SIG-M5 treated with dmso at 0.1 percent for 504 hours (cell line): ENCODE measurements at regions not wholly inside any gene's neighbourhood (a gene's known extent, or its start where the extent isn't known, plus 50 kb on each side); places are given as distances from the start of the nearest gene placed in this dataset.

Experiments used
- DNase-seq: peaks from one replicate; lab custom pipeline; 2025; ENCODE audit not compliant: unreplicated experiment; lab: John Stamatoyannopoulos, UW

DNA sequence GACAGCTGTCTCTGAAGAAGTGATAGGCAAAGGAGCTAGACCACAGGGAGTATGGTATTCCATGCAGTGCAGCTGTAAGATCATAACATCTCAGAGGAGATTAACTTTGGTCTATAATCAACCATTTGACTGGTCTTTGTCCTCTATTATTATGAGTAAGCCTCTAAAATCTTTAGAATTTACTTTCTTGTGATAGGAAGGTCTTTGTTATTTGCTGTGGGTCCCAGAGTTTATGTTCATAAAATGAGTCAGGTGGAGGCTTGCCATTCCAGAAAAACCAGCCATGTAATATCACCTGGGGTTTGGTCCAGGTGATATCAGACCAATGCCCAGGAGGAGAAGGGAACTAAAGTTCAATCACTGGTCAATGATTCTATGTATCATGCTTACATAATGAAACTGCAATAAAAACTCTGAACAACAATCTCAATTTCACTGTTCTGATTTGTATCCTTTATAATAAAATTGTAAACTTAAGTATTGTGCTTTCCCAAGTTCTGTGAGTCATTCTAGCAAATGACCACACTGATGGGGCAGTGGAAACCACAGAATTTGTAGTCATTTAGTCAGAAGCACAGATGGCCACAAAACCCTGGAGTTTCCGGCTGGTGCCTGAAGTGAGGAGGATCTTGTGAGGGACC, 239.6 kb upstream of the TRAM1L1 start:
- DNase-seq, result no peak

DNA sequence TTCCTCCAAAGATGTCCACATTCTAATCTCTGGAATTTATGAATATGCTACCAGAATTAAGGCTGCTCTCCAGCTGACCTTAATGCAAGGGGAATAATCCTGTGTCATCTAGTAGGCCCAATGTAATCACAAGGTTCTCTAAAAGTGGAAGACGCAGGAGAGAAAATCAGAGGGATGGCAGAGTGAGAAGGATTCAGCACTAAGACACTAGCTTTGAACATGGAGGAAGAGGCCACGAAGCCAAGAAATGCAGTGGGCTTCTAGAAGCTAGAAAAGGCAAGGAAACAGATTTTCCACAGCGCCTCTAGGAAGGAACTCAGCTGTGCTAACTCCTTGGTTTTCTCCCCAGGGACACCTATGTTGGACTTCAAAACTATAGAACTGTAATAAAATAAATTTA, 240.7 kb upstream of the TRAM1L1 start:
- no peak for DNase-seq

DNA sequence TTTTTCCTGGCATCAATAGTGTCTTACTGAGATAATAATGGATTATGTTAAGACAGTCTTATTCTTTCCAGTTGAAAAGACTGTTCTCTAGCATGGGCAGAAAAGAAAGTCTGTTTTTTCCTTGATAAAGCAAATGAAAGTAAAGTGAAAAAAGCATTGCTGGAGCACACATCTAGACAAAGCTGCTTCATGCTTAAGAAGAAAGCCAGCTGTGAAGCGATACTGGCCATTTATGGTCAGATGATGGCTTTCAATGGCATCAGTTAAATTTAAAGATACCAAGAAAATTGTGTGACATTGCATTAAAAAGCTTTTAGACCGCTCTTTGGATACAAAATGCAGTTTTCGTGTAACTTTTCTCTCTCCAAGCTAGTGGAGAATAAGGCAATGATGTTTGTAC, 242.1 kb upstream of the TRAM1L1 start:
- no peak for DNase-seq

- no peak for DNase-seq
These were observed 243.0 kb upstream of the TRAM1L1 start for GRCh38 chr4:117328333-117328732.

DNA sequence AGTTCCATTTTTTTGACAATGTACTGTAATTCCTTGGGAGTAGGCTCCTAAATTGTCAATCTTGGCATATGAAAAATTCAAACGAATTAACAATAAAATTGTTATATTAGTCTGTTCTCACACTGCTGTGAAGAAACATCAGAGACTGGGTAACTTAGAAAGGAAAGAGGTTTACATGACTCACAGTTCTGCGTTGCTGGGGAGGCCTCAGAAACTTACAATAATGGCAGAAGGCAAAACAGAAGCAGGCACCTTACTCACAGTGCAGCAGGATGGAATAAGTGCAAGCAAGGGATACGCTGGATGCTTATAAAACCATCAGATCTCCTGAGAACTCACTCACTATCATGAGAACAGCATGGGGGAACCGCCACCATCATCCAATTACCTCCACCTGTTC, 246.4 kb upstream of the TRAM1L1 start:
- no peak for DNase-seq

GRCh38 chr4:117334451-117335188, 249.2 kb upstream of the TRAM1L1 start:
- DNase-seq, result no peak

GRCh38 chr4:117357437-117357836, 272.1 kb upstream of the TRAM1L1 start:
- no peak for DNase-seq

GRCh38 chr4:117357866-117358265, 272.5 kb upstream of the TRAM1L1 start:
- no peak for DNase-seq

- no peak for DNase-seq
These were observed 285.7 kb upstream of the TRAM1L1 start for GRCh38 chr4:117370944-117371668.

DNA sequence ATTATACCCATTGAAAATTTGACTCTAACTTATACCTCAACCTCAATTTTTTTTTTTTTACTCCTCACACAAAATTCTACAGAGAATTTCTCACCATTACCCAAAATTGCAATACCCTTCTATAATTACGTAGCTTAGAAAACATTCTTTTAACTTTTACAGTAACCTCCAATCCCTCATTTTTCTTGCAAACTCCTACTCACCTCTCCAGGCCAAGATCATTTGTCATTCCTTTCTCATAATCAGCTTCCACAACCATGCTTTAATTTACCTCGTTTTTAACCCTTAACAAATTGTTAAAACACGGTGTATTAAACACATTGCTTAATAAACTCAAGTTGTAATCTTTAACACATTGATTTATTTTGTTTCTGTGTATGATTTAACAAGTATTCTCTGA, 289.7 kb upstream of the TRAM1L1 start:
- DNase-seq, result no peak

DNA sequence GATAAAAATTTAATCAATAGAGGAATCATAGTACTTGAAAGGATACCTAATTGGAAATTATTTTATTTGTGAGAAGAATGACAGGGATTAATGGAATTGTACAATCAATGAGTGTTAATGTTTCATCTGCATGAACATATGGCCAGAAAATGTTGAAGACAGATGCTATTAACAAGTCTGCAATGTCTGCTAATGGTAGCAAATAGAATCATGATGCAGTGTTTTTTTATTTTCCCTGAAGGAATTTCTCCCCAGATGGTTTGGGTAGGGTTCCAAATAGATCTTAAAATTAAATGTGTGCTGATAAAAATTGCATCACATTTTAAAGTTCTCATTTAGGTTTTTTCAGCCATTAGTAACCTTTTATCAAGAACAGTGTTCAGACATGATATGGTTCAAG, 291.3 kb upstream of the TRAM1L1 start:
- DNase-seq, result no peak

DNA sequence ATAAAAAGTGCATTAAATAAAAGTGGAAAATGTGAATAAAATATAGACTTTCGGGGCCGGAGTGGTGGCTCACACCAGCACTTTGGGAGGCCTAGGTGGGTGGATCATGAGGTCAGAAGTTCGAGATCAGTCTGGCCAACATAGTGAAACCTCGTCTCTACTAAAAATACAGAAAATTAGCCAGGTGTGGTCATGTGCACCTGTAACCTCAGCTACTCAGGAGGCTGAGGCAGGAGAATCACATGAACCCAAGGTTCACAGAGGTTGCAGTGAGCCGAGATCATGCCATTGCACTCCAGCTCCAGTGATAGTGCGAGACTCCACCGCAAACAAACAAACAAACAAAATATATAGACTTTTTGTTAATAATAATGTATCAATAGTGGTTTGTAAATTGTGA, 293.6 kb upstream of the TRAM1L1 start:
- no peak for DNase-seq

- DNase-seq, result no peak
These were observed 298.1 kb upstream of the TRAM1L1 start for GRCh38 chr4:117383468-117383867.

GRCh38 chr4:117385526-117385925, 300.1 kb upstream of the TRAM1L1 start:
- no peak for DNase-seq

- DNase-seq, result no peak
These were observed 301.7 kb upstream of the TRAM1L1 start for GRCh38 chr4:117387072-117387471.

DNA sequence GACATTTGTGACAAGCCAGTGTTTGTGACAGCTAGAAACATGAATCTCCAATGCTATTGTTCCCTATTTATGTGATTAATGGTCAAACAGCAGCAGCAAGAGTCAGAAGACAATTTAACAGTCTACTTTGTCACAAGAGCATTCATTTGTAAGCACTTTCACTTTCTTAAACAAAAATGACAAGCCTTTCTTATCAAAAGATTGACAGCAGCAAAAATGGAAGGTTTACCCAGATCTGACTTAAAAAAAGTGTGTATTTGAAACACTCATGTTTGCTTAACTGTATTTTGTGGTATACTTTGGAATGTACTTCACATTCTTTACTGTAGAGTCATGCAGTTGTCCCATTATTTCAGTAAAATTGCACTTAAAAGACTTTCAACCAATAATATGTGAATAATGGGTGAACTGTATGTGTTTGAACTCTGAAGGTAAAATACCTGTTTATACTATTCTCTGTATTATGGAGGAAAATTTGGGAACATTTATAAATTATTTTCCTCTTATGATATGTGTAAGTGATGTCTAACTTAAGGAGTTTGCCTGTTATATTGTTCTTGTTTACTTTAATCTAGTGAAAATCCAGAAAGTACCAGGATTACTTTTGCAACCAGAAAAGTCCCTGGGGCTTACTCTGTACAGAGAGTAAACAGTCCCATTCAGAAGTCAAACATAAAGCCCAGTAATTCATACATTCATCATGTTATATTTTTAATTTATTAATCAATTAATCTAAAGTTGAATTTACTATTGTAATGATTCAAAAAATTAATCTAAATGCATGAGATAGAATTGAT, 314.9 kb upstream of the TRAM1L1 start:
- DNase-seq, result no peak

DNA sequence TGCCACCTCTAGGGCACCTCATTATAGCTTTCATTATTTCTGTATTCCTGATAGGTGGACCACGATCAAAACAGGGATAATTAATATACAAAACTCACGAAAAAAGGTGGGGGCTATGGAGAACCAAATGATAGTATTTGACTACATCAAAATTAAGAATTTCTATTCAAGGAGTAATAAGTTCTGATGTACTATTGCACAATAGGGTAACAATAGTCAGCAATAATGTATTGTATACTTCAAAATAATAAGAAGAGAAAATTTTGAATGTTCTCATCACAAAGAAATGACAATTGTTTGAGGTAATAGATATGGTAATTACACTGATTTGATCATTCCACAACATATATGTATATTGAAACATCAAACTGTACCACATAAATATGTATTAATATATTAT, 327.3 kb upstream of the TRAM1L1 start:
- no peak for DNase-seq

DNA sequence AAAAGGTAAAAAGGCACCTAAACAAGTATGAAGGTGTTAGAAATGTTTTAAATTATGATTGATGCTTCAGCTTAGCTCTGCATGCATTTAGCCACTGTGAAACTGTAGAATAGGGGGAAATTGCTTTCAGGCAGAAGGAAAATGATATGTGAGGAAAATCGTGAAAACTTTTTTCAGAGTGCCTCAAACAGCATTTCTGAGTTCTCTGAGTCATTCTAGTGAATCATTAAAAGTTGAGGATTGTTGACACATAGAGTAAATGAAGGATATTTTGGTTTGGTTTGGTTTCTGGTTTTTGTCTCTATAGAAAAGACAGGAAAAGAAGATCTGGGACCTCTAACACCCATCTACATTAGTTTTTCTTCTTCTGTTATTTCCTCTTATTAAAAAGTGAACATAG, 332.5 kb upstream of the TRAM1L1 start:
- DNase-seq, result no peak

GRCh38 chr4:117420948-117421347, 335.6 kb upstream of the TRAM1L1 start:
- DNase-seq, result no peak

- DNase-seq, result no peak
These were observed 336.3 kb upstream of the TRAM1L1 start for GRCh38 chr4:117421706-117422105.

DNA sequence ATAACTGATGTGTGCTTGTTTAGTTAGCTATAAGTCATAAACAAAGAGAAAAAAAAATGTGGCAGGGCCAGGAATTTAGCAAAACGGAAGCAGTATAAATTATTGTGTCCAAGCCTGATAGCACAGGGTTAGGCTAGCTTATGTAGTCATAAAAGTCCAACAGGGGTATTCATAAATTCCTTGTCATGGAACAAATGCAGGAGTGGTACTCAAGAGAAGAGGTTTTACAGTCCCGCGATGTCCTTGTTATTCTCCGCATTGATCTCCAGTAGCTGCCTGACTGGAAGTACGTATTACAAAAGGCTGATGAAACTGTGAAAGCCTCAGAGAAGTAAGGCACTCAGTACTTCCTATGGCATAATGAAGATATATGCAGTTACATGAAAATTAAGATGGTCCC, 336.9 kb upstream of the TRAM1L1 start:
- DNase-seq, result no peak
